Stimulated activated CD4-positive, alpha-beta T cell treated with anti-CD3 and anti-CD28 coated beads, TNF-alpha, amount 100 ng/mL, for 1 hour (primary cell): ENCODE measurements at regions not wholly inside any gene's neighbourhood (a gene's known extent, or its start where the extent isn't known, plus 50 kb on each side); places are given as distances from the start of the nearest gene placed in this dataset.

Source experiments
- DNase-seq, 3 donors: peaks; one replicate each; pipeline ENCODE4 v3.0.0-alpha.2; 2020; ENCODE audit warnings: low read depth in 3 of 3, low spot score in 1 of 3

DNA sequence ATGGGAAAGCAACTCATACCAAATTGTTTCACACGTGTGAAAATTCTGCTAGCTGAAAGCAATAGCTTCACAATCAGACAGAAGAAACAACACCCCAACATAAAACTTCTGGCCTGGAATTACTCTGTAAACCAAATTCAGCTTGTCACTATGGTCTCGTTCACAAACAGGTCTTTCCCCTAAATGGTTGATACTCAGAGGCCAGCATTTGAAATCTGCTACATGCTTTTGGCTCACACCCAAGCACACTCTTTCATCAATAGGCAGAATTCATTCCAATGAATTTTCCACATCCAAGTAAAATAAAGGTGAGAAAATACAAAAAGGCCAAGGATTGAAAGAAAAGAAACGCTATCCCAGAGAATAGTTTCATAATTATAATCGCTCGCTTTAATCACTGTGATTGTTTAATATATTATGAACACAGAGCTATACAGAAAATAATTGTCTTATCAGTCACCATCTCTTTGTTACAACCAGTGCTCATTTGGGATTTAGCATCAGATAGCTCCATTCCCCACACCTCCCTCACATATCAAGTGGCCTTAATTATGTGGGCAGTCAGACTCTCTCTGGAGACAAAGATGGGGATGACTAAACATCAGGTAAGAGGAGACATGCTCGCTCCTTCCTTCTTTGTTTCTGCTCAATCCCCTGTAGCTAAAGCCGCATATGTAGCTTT, 503.8 kb upstream of the ARRDC4 start:
- DNase-seq: no peak

DNA sequence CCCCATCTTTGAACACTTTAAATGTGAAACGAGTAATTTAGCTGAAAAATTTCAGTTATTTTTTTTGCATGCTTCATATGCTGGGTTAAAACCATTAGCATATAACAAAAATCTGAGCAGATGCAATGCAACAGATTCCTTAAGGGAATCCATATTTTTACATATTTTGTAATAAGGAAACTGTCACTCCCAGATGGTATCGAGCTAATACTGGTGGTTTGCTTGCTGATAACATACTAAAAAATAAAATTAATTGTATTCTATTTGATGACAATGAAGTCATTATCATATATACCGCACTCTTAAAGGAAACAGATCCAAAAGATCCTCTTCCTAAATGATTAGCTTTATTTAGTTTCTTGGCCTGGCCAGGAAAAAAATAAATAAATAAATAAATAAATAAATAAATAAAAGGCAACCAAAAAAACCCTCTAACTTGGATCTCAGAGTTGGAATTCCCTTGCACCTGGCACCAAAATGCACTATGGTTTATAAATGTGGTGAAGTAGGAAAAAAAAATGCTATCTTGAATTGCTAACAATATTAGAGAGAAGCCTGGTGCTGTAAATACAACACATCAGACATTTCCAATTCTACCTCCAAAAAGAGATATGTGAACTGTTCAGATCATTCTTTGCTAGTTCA, 503.2 kb upstream of the ARRDC4 start:
- no peak for DNase-seq

DNA sequence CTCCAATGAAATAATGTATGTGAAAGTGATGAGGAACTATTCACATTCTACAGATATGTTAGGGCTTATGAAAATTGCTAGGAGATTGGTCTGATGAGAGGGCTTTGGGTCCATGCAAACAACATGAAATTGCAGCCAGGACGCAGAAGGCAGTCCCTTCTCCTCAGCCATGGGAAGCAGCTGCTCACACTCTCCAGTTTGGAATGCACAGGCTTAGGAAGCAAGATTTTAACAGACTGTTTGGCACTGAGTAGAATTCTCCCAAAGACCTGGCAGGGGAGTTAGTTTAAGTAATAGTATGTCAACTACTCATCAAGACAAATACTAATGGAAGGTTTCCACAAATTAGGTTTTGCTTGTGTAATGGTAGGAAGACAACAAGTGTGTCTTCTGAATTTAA, 500.7 kb upstream of the ARRDC4 start:
- no peak for DNase-seq

DNA sequence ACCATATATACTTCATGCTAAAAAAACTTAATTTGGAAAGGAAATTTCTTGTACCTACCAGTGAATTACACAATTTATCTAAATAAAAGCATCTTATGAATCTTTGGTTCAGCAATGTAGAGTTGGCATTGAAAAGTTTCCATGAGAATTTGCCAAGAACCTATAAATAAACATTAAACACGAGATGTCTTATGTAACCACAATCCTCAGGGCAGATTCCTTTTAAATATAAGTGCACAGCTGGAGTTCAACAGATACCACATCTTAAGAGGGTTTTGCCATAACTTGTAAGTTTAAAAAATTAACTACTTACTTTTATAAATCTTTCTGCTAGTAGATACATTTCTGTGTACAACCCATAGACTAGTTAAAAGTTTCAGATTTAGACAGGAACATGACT, 499.3 kb upstream of the ARRDC4 start:
- no peak for DNase-seq

DNA sequence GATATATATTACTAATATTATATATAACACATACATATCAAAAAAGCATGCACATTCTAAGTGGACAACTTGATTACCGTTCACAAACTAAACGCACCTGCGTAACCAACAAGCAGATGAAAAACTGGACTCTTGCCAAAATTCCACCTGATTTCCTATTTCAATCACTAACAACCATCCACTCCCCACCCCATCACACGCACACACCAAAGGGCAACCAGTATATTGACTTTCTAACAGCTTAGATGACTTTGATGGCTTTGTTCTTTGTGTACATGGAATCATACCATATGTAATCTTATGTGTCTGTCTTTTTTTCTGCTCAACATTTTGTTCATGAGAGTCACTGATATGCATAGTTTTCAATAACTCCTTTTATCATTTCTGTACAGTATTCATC, 496.8 kb upstream of the ARRDC4 start:
- no peak for DNase-seq

DNA sequence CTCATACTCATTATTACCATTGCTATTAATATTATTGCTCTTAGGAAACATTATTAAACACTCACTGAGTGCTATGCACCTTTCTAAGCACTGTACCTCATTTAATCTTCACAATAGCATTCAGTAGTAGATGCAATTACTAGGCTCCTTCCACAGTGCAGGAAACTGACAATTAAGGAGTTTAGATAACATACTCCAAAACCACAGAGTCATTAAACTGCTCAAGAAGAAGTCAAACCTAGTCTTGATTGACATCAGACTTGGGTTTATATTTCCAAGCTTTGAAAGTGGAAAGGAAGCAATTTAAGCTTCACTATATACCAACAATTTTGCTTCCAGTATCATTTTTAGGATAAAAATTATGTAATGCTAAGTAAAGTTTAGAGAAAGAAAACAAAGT, 490.1 kb upstream of the ARRDC4 start:
- DNase-seq: no peak

DNA sequence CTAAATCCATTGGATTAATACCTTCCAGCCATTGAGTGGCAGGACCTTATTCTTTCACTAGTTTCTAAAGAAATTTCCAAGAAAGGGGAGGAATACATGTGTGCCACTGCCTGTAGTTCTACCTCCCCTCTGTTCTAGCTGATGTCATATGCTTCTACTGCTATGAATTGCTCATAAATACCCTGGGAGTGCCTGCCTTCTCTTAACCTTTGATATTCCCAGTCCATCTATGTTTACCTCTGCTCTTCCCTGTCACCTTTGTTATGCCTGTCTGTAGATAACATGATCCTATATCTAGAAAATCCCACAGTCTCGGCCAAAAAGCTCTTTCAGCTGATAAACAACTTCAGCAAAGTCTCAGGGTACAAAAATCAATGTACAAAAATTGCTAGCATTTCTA, 486.9 kb upstream of the ARRDC4 start:
- DNase-seq: no peak

DNA sequence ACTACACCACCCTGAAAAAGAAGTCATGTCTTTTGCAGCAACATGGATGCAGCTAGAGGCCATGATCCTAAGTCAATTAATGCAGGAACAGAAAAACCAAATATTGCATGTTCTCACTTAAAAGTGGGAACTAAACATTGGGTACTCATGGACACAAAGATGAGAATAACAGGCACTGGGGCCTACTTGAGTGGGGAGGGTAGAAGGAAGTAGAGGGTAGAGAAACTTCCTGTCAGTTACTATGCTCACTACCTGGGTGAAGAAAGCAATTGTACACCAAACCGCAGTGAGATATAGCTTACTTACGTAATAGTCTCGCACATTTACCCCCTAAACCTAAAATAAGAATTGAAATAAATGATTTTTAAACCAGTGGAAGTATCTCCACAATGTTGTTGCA, 480.5 kb upstream of the ARRDC4 start:
- no peak for DNase-seq

DNA sequence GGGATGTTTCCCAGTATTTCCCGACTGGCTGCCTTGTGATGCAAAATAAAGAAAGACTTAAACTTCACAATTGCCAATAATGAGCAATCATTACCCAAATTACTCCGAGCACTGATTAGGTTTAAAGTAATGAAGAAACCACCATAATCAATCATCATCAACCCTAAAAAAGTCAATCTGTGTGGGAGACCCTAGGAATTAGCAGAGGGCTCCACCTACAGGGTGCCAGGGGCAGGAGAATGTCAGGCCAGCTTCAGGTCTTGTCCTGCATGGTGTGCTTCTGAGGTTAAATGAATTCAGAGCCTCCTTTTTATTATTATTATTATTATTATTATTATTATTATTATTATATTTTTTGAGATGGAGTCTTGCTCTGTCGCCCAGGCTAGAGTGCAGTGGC, 478.0 kb upstream of the ARRDC4 start:
- no peak for DNase-seq

DNA sequence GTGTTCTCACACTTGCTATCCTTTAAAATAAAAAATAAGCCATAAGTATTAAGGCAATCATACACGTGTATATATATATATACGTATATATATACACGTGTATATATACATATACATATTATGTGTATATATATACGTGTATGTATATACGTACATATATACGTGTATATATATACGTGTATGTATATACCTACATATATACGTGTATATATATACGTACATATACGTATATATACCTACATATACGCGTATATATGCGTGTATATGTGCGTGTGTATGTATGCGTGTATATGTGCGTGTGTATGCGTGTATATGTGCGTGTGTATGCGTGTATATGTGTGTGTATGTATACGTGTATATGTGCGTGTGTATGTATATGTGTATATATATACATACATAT, 477.3 kb upstream of the ARRDC4 start:
- DNase-seq: no peak

DNA sequence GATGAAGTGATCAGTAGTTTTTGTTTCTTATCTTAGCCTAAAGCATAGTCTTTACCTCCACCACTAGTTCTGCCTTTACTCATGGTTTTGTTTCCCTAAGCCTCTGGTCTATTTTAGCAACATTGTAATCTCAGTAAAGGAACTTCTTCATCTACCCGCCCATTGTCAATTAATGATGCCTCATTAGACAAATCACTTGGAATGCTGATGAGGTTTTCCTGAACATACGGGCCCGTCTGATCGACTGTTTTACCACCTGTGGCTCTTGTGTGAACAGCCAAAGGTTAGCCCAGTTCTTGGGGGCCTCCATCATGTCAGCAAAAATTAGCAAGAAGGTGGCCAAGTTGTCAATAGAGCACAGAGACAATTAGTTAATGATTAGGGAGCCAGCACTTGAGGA, 470.1 kb upstream of the ARRDC4 start:
- no peak for DNase-seq

DNA sequence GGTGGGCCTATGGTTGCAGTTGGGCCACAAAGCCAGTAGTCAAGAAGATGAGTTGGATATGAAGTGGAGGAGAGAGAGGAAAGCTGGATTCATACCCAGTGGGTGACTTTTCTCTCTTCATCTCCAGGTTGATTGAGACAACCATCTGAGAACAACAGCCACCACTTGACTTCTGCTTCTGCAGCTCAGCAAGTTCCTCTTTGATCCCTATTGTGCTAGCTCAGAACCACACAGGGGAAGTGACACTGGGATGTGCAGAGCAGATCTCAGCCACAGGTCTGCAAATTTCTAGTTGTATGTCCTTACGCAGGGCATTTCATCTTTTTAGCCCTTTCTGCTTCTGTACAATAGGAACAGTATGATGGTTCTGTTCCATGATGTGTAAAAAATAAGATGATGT, 459.2 kb upstream of the ARRDC4 start:
- DNase-seq: no peak

DNA sequence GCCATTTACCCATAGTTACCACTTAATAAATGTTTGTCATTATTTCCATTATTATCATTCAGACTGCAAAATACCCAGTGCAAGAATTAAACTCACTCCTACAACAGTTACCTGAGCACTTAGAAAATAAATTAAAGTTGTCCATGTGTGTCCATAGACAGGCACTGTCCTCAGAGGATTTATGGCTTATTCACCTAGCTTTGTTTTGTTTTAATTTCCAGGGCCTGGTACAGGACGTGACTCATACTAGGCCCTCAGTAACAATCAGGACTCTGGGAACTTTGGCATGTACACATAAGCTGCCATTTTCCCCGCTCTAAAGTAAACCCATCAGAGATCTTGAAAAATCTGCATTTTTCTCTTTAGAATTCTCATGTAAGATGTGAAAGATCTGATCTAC, 458.5 kb upstream of the ARRDC4 start:
- DNase-seq: no peak

DNA sequence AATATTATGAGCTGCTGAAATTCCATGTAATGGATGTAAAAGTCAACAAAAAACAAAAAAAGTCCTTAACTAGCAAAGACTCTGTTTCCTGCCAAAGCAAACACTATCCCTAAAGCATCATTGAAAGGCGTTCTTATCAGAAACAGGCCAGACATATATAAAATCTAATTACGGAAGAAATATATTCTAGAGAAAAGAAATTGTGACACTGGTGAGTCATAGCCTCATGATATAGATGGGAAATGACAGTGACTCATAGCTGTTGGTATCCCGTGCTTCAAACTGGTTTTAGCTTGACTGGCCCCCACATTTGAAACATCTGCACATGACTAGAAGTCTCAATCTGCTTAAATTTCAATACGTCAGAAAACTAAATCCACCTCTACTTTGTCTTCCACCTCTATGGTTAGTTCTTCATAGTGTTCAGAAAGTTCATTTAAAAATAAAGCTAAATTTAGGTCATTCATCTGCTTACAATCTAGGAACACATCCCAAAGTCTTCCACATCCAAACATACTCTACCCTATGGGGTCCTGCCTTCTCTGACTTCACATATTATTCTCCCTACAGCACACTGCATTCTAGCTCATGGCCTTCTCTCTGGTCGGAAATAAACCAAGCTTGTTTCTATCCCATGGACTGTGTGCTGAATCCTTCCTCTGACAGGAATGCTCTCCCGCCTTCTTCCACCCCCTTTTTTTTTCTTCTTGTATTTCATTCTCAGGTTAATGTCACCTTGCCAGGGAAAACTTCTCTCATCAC, 456.3 kb upstream of the ARRDC4 start:
- no peak for DNase-seq

DNA sequence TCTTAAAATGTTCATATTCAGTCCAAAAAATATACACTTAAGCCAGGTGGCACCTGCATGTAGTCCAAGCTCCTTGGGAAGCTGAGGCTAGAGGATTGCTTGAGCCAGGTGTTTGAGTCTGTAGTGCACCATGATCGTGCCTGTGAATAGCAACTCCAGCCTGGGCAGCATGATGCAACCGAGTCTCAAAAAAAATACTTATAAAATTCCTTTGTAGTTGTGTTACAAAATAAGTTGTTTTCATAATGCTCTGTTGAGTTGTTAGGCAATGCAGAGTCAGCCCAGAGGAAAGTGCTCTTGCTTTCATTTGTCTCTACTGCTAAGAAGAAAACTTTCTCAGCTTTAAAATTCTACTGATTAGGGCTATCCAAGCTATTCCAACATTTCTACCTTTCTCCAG, 442.8 kb upstream of the ARRDC4 start:
- DNase-seq: no peak

DNA sequence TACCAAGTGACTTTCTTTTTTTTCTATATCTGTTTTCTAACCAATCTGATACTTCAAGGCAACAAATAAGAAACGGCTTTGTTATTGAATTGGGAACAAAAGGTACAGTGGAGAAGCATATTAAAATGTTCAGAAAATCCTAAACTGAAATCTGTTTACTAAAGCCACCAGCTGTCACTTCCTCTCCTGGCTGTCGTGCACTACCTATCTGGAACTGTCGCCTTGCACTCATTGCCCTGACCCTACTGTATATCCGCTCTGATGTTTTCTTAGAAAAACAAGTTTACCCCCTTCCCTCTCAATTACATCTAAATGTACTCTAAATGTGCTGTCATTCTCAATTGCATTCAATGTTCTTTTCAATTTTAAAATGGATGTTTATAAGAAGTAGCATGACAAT, 439.8 kb upstream of the ARRDC4 start:
- DNase-seq: no peak

DNA sequence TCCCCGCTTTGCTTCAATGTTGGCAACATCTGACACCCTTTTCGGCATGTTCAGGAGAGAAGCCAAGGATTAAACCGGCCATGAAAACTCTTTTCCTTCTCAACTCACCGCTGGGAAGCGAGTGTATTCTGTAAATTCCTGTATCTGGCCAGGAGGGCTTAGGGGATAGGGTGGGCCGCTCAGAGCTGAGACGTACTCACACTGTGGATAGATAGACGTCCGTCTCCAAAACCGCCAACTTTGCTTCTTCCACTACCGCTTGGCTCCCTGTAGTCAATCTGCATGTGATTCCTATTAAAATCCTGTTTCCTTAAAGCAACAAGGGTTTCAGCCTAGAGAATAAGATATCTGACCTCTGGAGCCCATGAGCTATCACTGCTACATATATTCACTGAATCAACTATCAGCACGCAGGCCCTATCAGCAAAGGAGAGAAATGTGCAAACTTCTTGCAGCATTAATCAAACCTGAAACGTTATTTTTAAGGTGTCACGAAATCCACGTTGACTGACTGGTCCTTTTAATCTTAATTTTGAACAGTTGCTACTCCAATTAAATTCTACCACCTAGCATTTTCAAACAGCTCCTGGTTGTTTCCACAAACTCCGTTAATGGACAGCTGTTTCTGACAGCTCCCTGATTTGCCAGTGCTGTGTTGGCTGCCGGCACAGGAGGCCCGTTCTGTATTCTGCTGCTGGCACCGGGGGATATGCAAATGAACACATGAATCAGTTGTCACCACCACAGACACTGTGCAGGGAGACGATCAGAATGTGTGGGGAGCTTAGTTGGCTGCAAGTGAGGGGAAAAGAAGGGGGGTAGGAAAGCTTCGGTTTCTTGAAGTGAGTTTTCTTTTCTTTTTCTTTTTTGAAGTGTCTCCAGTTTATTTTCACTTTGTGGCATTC, 438.9 kb upstream of the ARRDC4 start:
- no peak for DNase-seq

DNA sequence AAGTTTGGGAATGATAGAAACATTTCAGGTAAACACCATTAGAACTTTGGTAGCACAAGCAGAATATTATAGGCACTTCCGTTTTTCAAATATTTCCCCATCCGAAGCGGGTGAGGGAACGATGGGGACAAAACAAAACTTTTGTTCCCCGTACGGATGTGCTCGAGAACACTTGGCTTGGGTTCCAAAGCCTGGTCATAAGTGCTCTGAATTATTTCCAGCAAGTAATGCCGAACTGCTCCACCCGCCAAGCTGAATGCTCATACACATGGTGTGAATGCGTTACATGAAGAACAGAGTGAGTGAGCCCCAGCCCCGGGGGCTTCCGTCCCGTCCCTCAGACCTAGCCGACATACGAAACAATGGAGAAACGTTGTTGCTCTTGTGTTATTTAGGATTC, 438.2 kb upstream of the ARRDC4 start:
- no peak for DNase-seq

DNA sequence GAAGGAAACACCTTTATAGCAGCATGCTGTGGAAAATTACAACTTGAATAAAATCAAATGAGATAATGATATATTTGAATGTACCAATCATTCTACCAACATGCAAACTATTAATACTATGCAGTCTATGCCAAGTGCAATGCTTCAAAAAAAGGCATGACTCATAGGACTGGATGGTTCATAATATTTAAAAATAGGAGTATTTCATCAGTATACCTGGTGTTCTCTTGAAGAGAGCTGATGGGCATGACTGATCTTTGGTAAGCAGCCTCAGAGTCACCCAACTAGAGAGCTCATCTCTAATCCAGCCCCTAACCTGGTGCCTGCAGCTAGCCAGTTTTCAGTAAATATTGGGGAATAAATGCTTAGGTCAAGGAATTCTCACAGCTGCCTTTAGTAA, 434.7 kb upstream of the ARRDC4 start:
- no peak for DNase-seq

DNA sequence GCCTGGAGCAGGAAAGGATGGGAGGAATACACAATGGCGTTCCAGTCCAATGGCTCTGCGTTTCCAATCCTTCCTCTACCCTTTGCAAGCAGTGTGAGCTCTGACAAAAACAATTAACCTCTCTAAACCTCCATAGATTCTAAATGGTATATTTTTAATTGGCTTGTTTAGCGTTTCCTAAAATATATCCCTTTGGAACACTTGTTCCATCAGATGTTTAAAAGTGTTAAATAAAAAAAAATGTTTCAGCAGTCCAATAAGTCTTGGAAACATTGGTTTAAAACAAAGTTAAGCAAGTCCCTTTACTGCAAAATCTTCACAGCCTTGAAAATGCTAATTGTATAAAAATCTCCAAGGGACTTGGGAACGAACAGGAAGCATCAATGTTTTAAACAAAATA, 432.3 kb upstream of the ARRDC4 start:
- DNase-seq: no peak

DNA sequence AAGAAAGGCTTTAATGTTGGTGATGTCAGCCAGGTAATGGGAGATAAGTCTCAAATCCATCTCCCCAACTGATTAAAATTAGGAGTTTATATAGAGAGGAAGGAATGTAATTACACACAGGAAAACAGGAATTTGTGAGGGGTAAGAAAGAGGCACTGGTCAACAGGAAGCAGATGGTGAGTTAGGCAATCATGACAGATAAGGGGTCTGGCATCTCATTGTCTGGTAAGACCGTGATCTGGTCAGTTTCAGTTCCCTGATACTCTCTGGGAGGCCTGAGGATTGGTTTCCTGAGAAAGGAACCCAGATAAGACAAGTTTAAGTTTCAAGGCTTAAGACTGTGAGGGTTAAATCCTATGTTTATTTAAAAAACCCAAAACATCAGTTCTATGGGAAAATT, 414.7 kb upstream of the ARRDC4 start:
- no peak for DNase-seq

DNA sequence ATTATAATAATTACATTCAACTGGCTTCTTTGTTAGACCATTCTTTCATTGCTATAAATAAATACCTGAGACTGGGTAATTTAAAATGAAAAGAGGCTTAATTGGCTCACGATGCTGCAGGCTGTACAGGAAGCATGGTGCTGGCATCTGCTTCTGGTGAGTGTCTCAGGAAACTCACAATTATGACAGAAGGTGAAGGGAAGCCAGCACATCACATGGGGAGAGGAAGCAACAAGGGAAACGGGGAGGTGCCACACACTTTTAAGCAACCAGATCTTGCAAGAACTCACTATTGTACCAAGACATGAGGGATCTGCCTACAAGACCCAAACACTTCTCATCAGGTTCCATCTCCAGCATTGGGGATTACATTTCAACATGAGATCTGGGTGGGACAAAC, 413.1 kb upstream of the ARRDC4 start:
- DNase-seq: no peak
